RWPE1 (cell line): ENCODE measurements at regions not wholly inside any gene's neighbourhood (a gene's known extent, or its start where the extent isn't known, plus 50 kb on each side); places are given as distances from the start of the nearest gene placed in this dataset.

ENCODE experiments used
- CTCF ChIA-PET: fragments of 350-600 bp; sonication (Branson Sonifier 250); formaldehyde crosslinking; extraction: SDS; loops from one replicate; lab custom pipeline; 2021; lab: Yijun Ruan, JAX
- POLR2A ChIA-PET: fragments of 400-600 bp; formaldehyde crosslinking; extraction: SDS; loops from one replicate; lab custom pipeline; 2020; ENCODE audit warnings: antibody characterized with exemption; ENCODE audit not compliant: low non-redundant PET; lab: Yijun Ruan, JAX
- DNase-seq: peaks from one replicate; pipeline ENCODE4 v3.0.0; 2012; ENCODE audit warnings: low spot score
- H3K27ac ChIP-seq: fragments of 450-650 bp; 2 replicates; pipeline ENCODE4 v1.5.1; 2017
- TF ChIP-seq, protein P1 (sequence below): fragments of 450-650 bp; conservative IDR thresholded peaks from 2 replicates; pipeline ENCODE4 v1.5.1; 2017; ENCODE audit warnings: low read depth, mild to moderate bottlenecking

DNA sequence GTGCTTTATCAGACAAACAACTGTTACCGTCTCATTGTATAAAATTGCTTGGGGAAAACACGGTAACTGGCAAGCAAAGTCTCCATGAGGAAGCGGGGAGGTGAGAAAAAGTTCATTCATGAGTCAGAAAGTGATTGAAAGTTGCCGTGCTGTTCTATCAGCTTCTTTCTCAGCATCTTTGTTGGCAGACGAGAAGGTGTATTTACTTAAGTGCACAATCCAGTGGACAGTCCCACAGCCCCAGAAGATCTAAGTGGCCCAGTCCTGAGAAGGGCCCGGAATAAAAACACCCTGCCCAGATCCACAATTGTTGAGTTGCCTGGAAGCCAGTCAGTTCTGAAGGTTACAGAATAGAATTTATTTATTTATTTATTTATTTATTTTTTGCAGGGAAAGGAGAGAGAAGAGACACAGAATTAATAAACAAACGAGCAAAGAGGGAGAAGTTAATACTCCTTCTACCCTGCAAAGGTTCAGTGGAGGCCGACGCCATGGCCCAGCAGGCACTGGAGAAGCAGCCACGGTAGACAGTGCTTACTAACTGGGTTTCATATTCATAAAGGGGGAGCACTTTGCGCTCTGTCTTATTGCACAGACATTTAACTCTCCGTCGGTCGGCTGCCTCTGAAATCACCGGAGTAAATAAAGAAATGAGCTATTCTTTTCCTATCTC lies 676.0 kb upstream of the SALL3 start:
- POLR2A ChIA-PET, result no interaction called here
- DNase-seq, result no peak
- TF ChIP-seq, protein P1, sequence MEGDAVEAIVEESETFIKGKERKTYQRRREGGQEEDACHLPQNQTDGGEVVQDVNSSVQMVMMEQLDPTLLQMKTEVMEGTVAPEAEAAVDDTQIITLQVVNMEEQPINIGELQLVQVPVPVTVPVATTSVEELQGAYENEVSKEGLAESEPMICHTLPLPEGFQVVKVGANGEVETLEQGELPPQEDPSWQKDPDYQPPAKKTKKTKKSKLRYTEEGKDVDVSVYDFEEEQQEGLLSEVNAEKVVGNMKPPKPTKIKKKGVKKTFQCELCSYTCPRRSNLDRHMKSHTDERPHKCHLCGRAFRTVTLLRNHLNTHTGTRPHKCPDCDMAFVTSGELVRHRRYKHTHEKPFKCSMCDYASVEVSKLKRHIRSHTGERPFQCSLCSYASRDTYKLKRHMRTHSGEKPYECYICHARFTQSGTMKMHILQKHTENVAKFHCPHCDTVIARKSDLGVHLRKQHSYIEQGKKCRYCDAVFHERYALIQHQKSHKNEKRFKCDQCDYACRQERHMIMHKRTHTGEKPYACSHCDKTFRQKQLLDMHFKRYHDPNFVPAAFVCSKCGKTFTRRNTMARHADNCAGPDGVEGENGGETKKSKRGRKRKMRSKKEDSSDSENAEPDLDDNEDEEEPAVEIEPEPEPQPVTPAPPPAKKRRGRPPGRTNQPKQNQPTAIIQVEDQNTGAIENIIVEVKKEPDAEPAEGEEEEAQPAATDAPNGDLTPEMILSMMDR, result no peak
- no peak overlapping the region for H3K27ac ChIP-seq
- CTCF ChIA-PET, result no interaction called here

DNA sequence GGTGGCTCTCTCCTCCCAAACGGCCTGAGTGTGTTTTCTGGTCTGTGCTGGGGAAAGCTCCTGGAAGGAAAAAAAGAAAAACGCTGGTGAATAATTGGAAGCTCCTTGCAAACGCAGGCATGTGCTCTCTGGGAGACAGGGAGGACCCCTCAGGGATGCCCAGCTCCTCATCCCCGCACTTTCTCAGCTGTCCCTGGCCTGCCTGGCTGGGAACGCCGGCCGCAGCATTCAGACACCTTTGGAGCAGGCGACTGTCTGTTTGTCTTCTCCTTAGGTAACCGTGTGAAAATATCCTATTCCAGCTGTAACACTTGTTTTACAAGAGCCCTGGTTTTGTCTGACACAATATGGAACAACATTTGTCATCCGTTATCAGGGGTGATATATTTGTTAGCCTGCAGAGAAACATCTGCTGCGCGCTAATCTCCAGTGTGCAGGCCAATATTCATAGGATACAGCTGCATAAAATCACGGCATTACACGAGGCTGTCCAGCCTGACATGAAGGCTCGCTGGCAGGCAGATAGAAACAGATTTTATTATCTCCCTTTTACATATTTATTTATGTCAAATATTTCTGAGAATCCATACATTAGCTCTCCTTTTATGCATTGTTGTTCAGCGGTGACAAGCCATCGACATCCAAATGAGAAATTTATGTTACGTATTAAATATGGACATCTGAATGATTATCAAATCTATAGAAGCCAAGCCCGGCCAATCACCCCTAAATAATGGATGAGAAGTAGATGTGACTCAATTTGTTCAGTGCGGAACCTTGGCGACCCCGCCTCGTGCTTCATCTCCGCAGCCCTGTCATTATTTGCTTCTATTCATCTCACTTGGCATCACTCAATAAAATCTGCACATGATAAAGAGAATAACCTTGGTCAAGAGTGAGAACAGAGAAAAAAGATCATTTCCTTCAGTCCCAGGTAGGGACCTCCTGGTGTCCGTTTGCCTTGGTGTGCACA lies 675.1 kb upstream of the SALL3 start:
- no peak for DNase-seq

DNA sequence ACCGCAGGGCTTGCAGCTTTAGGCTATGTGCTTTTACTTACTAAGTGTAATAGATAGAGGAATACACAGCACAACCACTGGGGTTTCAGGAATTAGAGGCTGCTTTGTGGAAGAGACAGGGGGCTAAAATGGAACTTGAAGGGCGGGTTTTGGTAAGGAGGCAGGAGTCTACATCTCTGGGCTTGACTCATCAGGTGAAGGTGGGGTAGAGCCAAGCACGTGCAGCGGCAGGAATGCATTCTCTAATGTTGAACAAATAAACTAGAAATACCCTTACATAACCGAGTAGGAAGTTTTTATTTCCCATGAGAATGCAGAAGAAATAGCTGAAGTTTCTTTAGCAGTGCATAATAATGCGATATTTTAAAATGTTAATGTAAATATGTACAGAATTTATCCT lies 673.8 kb upstream of the SALL3 start:
- POLR2A ChIA-PET, result no interaction called here
- H3K27ac ChIP-seq, result no peak overlapping the region
- DNase-seq, result peak; percentile 2
- CTCF ChIA-PET, result interaction anchor here (0.6 kb wide), 1 partner anchor 1221 kb away, joined by 3 read pairs; no protein-coding TSS in a partner anchor
- TF ChIP-seq, protein P1, result no peak

More for the DNA sequence above, 675.1 kb upstream of the SALL3 start:
- ChIA-PET POLR2A (no interaction called here), CTCF (no interaction called here)
- TF ChIP-seq, protein P1, result no peak
- no peak overlapping the region for H3K27ac ChIP-seq

DNA sequence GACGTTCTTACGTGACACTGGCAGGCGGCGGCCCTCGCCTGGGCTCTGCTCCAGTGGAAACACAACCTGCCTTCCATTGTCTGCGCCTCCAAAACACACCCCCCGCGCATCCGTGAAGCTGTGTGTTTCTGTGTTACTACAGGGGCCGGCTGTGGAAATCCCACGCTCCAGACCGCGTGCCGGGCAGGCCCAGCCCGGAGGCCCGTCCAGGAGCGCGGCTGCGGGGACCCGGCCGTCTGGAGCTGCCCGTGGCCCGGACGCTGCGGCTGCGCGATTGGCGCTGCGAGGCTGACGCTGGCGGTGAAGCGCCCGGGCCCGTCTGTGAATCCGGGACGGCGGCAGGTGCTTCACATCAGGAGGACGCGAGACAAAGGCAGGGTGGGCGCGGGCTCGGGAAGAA lies 670.3 kb upstream of the SALL3 start:
- DNase-seq, result no peak
- ChIA-PET CTCF (no interaction called here), POLR2A (no interaction called here)
- no peak overlapping the region for H3K27ac ChIP-seq
- TF ChIP-seq, protein P1, result no peak

DNA sequence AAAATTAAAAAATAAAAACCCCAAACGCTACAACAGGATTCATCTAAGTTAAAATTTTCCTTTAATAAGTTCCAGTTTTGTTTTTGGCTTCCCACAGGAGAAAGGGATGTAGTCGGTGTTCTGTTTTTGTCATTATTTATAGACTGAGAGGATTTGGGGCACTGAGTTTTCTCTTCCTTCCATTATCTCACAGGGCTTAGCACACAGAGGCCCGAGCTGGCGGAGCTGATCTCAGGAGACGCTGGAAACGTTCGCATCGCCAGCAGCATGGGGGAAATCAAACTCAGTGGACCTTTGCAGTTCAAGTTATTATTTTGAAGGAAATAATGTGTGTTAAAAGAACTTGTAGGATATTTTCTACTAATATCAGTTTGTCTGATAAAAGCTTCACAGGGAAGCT lies 669.7 kb upstream of the SALL3 start:
- TF ChIP-seq, protein P1, result no peak
- ChIA-PET POLR2A (no interaction called here), CTCF (no interaction called here)

DNA sequence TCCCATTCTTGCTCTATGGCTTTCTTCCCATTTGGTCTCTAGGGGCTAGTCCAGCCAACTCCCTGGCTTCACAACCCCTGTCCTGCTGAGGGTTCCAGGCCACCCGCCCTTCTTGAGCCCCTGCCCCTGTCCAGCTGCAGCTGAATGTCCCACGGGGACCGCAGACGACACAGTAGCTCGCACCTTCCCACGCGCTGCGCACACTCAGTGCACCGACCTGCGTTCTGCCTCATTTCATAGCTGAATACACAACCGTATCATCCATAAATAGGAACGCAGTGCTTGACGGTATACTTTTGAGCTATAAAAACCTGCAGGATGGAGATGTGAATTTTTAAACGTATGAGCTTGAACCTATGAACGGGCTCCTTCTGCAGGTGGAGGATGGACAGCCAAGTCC lies 660.4 kb upstream of the SALL3 start:
- H3K27ac ChIP-seq, result no peak overlapping the region
- TF ChIP-seq, protein P1, result no peak
- DNase-seq, result no peak
- POLR2A ChIA-PET, result no interaction called here
- CTCF ChIA-PET, result no interaction called here

More for the DNA sequence above, 669.7 kb upstream of the SALL3 start:
- DNase-seq, result no peak
- H3K27ac ChIP-seq, result no peak overlapping the region
